Right cardiac atrium (tissue), 5 donors: ENCODE measurements at regions not wholly inside any gene's neighbourhood (a gene's known extent, or its start where the extent isn't known, plus 50 kb on each side); places are given as distances from the start of the nearest gene placed in this dataset.

Source experiments
- ATAC-seq, 2 donors: fragments of 200-7000 bp; cut with Tn5 transposase; one replicate each; pipeline versions ENCODE4 v1.8.0 to v1.9.1; 2020; ENCODE audit warnings: moderate library complexity in 2 of 2, mild to moderate bottlenecking in 1 of 2
- DNase-seq, 3 donors: peaks; one replicate each; pipeline ENCODE4 v3.0.0-alpha.2; 2020
- H3K27ac ChIP-seq: one replicate; pipeline ENCODE4 v1.5.1; 2013; ENCODE audit warnings: mild to moderate bottlenecking, low read length, control low read depth, moderate library complexity
- H3K27me3 ChIP-seq: one replicate; pipeline ENCODE4 v1.6.1; 2013; ENCODE audit not compliant: control insufficient read depth, insufficient read depth
- H3K4me1 ChIP-seq: one replicate; pipeline ENCODE4 v1.6.1; 2013; ENCODE audit warnings: low read length; ENCODE audit not compliant: control insufficient read depth, insufficient read depth
- H3K4me3 ChIP-seq: one replicate; pipeline ENCODE4 v1.5.1; 2013; ENCODE audit warnings: low read length, control low read depth
- H3K9me3 ChIP-seq: one replicate; pipeline ENCODE4 v1.6.1; 2013; ENCODE audit warnings: low read length; ENCODE audit not compliant: control insufficient read depth
- WGBS: extraction: QIAGEN DNeasy Blood & Tissue Kit; methylation state at CpG from one replicate; pipeline ENCODE4 v1.1.7; 2013; 5-methylcytosine and 5-hydroxymethylcytosine counted together
- intact Hi-C, 4 donors: fragments of 100-400 bp; cut with DNase I; formaldehyde crosslinking; loops; one replicate each; pipeline versions ENCODE4 v1.11.0 to v1.14.0; 2022 to 2023
- donor health status: healthy with polysubstance abuse.
- donor health status: DM: no; HTN: yes; CAD: no.
- donor health status: DM: no; HTN: no; CAD: no.
- donor health status: DM: no; HTN: yes; CAD: no; lungs with severe emphysema.
- donor health status: DM: yes; HTN: yes; CAD: no.

- Histone ChIP-seq H3K4me1 (no peaks in the 10 kb centered on the region), H3K27me3 (no peaks in the 10 kb centered on the region), H3K4me3 (no peak overlapping the region), H3K27ac (no peak overlapping the region), H3K9me3 (peaks cover 1% of the 10 kb centered on the region)
- ATAC-seq (no peak), DNase-seq (no peak)
- intact Hi-C loops = no loop called here
- WGBS = 49% methylated on average over 2 of the region's 2 CpGs
These were observed 140.5 kb downstream of the CD83 start for GRCh38 chr6:14258117-14258516.

GRCh38 chr6:14258695-14259593 lies 141.4 kb downstream of the CD83 start:
- DNase-seq = no peak
- H3K4me1 ChIP-seq = no peaks in the 10 kb centered on the region
- peaks cover 1% of the 10 kb centered on the region for H3K9me3 ChIP-seq
- peak in 1 of 2 donors; percentile 36 for ATAC-seq
- no peaks in the 10 kb centered on the region for H3K27me3 ChIP-seq
- WGBS = 72% methylated on average over 12 of the region's 12 CpGs
- intact Hi-C loops = no loop called here
- no peak overlapping the region for H3K4me3 ChIP-seq
- no peak overlapping the region for H3K27ac ChIP-seq

- Histone ChIP-seq H3K4me1 (no peaks in the 10 kb centered on the region), H3K27ac (no peak overlapping the region), H3K9me3 (peaks cover 3% of the 10 kb centered on the region), H3K4me3 (no peak overlapping the region), H3K27me3 (no peaks in the 10 kb centered on the region)
- DNase-seq = no peak
- ATAC-seq = no peak
- WGBS = 80% methylated on average over 8 of the region's 8 CpGs
- intact Hi-C loops = no loop called here
These were observed 142.1 kb downstream of the CD83 start for GRCh38 chr6:14259594-14260152.

- Histone ChIP-seq H3K4me1 (no peaks in the 10 kb centered on the region), H3K9me3 (peaks cover 3% of the 10 kb centered on the region), H3K4me3 (no peak overlapping the region), H3K27me3 (no peaks in the 10 kb centered on the region), H3K27ac (no peak overlapping the region)
- WGBS = 98% methylated on average over 1 of the region's 1 CpG
- ATAC-seq = no peak
- no peak for DNase-seq
- intact Hi-C loops = no loop called here
These were observed 143.3 kb downstream of the CD83 start for GRCh38 chr6:14260839-14261238.

- Histone ChIP-seq H3K27ac (no peak overlapping the region), H3K4me3 (no peak overlapping the region), H3K9me3 (peaks cover 3% of the 10 kb centered on the region), H3K4me1 (no peaks in the 10 kb centered on the region), H3K27me3 (no peaks in the 10 kb centered on the region)
- WGBS = 93% methylated on average over 1 of the region's 1 CpG
- no peak for ATAC-seq
- intact Hi-C loops = no loop called here
- DNase-seq = no peak
These were observed 146.4 kb downstream of the CD83 start for GRCh38 chr6:14263881-14264424.

- H3K9me3 ChIP-seq = peaks cover 3% of the 10 kb centered on the region
- 92% methylated on average over 5 of the region's 5 CpGs for WGBS
- intact Hi-C loops = no loop called here
- no peaks in the 10 kb centered on the region for H3K27me3 ChIP-seq
- DNase-seq = no peak
- ATAC-seq = no peak
- H3K4me3 ChIP-seq = no peak overlapping the region
- H3K27ac ChIP-seq = no peak overlapping the region
- no peaks in the 10 kb centered on the region for H3K4me1 ChIP-seq
These were observed 147.8 kb downstream of the CD83 start for GRCh38 chr6:14265049-14266021.

- H3K27me3 ChIP-seq = no peaks in the 10 kb centered on the region
- intact Hi-C loops = no loop called here
- H3K4me1 ChIP-seq = no peaks in the 10 kb centered on the region
- peaks cover 2% of the 10 kb centered on the region for H3K9me3 ChIP-seq
- 94% methylated on average over 2 of the region's 2 CpGs for WGBS
- ATAC-seq (no peak), DNase-seq (no peak)
- H3K4me3 ChIP-seq = no peak overlapping the region
- H3K27ac ChIP-seq = no peak overlapping the region
These were observed 148.7 kb downstream of the CD83 start for GRCh38 chr6:14266266-14266665.

- WGBS = 91% methylated on average over 9 of the region's 9 CpGs
These were observed 150.5 kb downstream of the CD83 start for GRCh38 chr6:14267885-14268660.

GRCh38 chr6:14269436-14269835 lies 151.9 kb downstream of the CD83 start:
- Histone ChIP-seq H3K27me3 (no peaks in the 10 kb centered on the region), H3K4me1 (no peaks in the 10 kb centered on the region), H3K27ac (no peak overlapping the region), H3K9me3 (no peaks in the 10 kb centered on the region), H3K4me3 (no peak overlapping the region)
- DNase-seq (no peak), ATAC-seq (no peak)
- 74% methylated on average over 2 of the region's 2 CpGs for WGBS
- intact Hi-C loops = no loop called here

More at GRCh38 chr6:14267885-14268660, 150.5 kb downstream of the CD83 start:
- Histone ChIP-seq H3K4me1 (no peaks in the 10 kb centered on the region), H3K27ac (no peak overlapping the region), H3K9me3 (peaks cover 2% of the 10 kb centered on the region), H3K27me3 (no peaks in the 10 kb centered on the region), H3K4me3 (no peak overlapping the region)
- no peak for ATAC-seq
- no peak for DNase-seq
- intact Hi-C loops = no loop called here

GRCh38 chr6:14270142-14270893 lies 152.7 kb downstream of the CD83 start:
- H3K27me3 ChIP-seq = no peaks in the 10 kb centered on the region
- no peaks in the 10 kb centered on the region for H3K4me1 ChIP-seq
- 97% methylated on average over 5 of the region's 5 CpGs for WGBS
- ATAC-seq (no peak), DNase-seq (no peak)
- no peaks in the 10 kb centered on the region for H3K9me3 ChIP-seq
- H3K27ac ChIP-seq = no peak overlapping the region
- intact Hi-C loops = no loop called here
- no peak overlapping the region for H3K4me3 ChIP-seq
